ENCODE measurements at regions not wholly inside any gene's neighbourhood (a gene's known extent, or its start where the extent isn't known, plus 50 kb on each side); places are given as distances from the start of the nearest gene placed in this dataset.
"Not testable (repeated sequence)": the region's sequence is repeated elsewhere in the genome, so short reads cannot be mapped to it uniquely, and the experiment has no call there.

DNA sequence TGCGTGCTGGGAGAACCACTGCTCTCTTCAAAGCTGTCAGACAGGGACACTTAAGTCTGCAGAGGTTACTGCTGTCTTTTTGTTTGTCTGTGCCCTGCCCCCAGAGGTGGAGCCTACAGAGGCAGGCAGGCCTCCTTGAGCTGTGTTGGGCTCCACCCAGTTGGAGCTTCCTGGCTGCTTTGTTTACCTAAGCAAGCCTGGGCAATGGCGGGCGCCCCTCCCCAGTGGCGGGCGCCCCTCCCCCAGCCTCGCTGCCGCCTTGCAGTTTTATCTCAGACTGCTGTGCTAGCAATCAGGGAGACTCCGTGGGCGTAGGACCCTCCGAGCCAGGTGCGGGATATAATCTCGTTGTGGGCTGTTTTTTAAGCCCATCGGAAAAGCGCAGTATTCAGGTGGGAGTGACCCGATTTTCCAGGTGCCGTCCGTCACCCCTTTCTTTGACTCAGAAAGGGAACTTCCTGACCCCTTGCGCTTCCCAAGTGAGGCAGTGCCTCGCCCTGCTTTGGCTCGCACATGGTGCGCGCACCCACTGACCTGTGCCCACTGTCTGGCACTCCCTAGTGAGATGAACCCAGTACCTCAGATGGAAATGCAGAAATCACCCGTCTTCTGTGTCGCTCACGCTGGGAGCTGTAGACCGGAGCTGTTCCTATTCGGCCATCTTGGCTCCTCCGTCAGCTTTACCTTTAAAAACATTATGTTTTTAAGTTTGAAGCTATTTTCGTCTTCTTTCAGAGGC is 954.6 kb upstream of the COX7C start:
- H3K9me3 Mint-ChIP-seq; H3K4me3 Mint-ChIP-seq; H3K27ac Mint-ChIP-seq; H3K4me1 Mint-ChIP-seq (ENCODE audit: low read depth); H3K27me3 Mint-ChIP-seq; H3K36me3 Mint-ChIP-seq (ENCODE audit: low read depth): not testable (repeated sequence)

DNA sequence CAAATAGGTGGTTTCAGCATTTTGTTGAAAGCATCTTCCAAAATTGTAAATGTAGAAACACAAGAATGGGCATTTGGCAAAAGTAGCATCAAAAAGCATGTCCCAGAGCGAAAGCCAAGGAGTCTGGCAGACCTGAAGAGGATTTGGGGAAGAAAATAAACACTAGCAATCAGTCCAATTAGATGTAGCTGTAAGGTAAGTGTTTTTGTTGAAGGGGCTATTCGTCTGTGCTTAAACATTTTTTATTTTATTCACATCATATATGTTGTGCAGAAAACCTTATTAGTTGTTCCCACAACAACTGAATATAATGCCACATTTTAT is 954.1 kb upstream of the COX7C start:
- Mint-ChIP-seq H3K27ac (no peak overlapping the region), H3K9me3 (peaks cover 4% of the 10 kb centered on the region), H3K4me1 (ENCODE audit: low read depth) (no peaks in the 10 kb centered on the region), H3K4me3 (no peak overlapping the region), H3K27me3 (no peaks in the 10 kb centered on the region), H3K36me3 (ENCODE audit: low read depth) (no peaks in the 10 kb centered on the region)

DNA sequence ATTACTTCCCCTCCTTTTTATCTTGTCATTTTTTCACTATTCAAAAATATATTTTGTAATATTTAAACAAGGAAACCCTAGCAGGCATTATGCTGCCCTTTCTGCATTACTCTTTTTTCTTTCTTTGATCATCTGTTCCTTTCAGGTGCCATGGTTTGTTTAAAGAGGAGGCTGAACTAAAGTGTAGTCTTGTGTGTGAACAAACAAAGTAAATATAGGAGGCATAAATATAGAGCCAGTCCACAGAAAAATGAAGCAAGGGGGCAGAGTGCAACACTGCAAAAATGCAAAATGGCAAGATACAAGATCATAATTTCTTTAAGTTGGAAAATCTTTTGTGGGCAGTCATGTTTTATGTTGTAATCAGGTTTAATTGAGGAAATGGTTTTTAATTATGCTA is 947.3 kb upstream of the COX7C start:
- Mint-ChIP-seq H3K27ac (no peak overlapping the region), H3K4me1 (ENCODE audit: low read depth) (no peaks in the 10 kb centered on the region)

DNA sequence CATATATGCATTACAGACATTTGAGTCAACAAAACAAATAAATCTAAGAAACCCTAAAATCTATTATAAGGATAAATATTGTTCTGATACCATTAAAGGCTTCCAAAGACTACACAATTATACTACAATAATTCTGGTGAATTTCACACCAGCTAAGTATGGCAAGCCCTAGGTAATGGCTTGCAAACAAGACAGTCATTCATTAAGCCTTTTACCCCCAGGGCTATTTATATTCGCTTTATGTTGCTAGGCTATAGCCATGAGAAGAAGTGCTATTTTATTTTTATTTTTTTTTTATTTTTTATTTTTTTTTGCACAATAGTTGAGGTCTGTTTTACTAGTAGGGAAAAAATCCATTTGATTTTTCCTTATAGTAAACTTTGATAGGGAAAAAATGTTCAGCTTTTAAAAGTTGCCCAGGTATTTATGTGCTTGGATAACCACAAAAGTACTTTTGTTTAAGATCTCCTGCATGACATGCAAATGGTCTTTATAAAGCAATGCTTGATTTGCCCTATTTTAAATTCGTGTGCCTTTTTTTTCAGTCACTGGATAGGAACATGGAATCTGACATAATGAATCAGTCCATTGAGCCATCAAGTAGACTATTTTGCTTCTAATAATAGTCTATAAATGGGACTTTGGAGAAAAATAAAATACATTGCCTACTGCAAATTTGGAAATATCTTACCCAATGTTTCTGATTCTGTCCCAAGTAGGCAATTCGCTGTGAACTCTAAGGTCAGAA is 946.3 kb upstream of the COX7C start:
- no peak overlapping the region for H3K27ac Mint-ChIP-seq
- H3K9me3 Mint-ChIP-seq: no peaks in the 10 kb centered on the region
- no peaks in the 10 kb centered on the region for H3K36me3 Mint-ChIP-seq (ENCODE audit: low read depth)
- H3K4me1 Mint-ChIP-seq (ENCODE audit: low read depth): no peaks in the 10 kb centered on the region
- no peak overlapping the region for H3K4me3 Mint-ChIP-seq
- H3K27me3 Mint-ChIP-seq: no peaks in the 10 kb centered on the region

More for the DNA sequence above, 947.3 kb upstream of the COX7C start:
- Mint-ChIP-seq H3K9me3 (no peaks in the 10 kb centered on the region), H3K27me3 (no peaks in the 10 kb centered on the region), H3K36me3 (ENCODE audit: low read depth) (no peaks in the 10 kb centered on the region), H3K4me3 (no peak overlapping the region)

DNA sequence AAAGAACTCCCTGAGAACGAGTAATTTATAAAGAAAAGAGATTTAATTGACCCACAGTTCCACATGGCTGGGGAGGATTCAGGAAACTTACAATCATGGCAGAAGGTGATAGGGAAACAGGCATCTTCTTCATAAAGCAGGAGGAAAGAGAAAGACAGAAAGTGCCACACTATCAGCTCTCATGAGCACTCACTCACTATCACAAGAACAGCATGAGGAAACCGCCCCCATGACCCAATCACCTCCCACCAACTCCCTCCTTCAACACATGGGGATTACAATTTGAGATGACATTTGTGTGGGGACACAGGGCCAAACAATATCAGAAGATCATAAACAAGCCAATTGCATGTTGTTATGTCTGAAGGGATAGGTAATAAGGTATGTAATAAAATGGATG is 935.9 kb upstream of the COX7C start:
- H3K36me3 Mint-ChIP-seq (ENCODE audit: low read depth): no peaks in the 10 kb centered on the region
- H3K4me3 Mint-ChIP-seq: no peak overlapping the region
- H3K9me3 Mint-ChIP-seq: peaks cover 4% of the 10 kb centered on the region
- no peaks in the 10 kb centered on the region for H3K27me3 Mint-ChIP-seq
- no peak overlapping the region for H3K27ac Mint-ChIP-seq
- H3K4me1 Mint-ChIP-seq (ENCODE audit: low read depth): no peaks in the 10 kb centered on the region

DNA sequence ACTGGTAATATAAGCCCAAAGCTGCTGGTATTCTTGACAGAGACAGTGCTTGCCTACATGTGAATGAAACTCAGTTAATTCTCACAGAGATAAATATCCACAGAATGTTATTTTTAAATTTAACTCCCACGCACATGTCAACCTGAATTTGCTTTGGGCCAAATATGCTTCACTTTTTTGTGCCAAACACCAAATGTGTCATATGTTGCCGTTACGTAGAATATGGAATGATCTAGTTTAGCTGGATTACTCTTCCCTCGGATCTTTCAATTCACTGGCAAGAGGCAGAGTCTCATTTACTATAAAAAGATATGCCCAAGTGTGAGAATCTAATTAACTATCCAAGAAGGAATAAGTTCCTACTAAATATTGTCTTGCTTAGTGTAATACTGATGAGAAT is 933.4 kb upstream of the COX7C start:
- H3K36me3 Mint-ChIP-seq (ENCODE audit: low read depth): no peaks in the 10 kb centered on the region
- no peak overlapping the region for H3K27ac Mint-ChIP-seq
- H3K4me1 Mint-ChIP-seq (ENCODE audit: low read depth): no peaks in the 10 kb centered on the region
- no peaks in the 10 kb centered on the region for H3K27me3 Mint-ChIP-seq
- H3K4me3 Mint-ChIP-seq: no peak overlapping the region
- peaks cover 4% of the 10 kb centered on the region for H3K9me3 Mint-ChIP-seq

DNA sequence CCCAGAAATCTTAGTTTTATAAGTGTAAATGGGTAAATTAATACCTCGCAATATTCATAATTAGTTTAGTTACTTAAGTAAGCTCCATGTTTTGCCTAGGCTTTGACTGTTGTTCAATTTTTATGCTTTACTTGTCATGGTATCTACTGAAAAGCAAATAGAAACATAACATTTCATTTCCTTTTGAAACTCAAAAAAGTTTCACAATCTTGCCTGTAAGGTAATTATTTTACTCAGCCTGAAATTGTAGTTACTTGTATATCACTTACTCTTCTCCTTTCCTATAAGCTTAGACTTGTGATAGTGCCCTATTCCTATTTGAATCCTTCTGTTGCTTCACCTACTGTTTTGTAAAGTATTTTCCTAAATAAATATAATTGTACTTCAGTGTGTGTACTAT is 914.4 kb upstream of the COX7C start:
- H3K4me3 Mint-ChIP-seq: no peak overlapping the region
- H3K9me3 Mint-ChIP-seq: peaks cover 4% of the 10 kb centered on the region
- no peaks in the 10 kb centered on the region for H3K4me1 Mint-ChIP-seq (ENCODE audit: low read depth)
- no peaks in the 10 kb centered on the region for H3K27me3 Mint-ChIP-seq
- no peaks in the 10 kb centered on the region for H3K36me3 Mint-ChIP-seq (ENCODE audit: low read depth)
- no peak overlapping the region for H3K27ac Mint-ChIP-seq

DNA sequence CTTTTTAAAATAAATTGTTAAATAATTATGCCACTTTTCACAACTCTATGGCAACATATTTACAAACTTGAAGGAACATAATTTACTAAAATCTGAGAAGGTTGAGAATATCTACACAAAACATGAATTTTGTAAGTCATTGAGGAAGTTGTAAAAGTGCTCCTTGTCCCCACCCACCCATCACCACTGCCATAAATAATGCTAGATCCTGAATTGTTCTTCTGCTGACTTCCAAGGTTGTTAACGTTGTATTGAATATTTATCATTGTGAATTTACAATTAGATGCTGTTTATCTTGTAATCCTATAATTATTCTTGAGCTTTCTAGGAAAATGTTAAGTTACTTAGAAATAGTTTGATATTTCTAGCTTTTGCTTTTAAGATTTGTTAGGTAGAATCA is 908.0 kb upstream of the COX7C start:
- Mint-ChIP-seq H3K36me3 (ENCODE audit: low read depth) (no peaks in the 10 kb centered on the region), H3K27ac (no peak overlapping the region), H3K9me3 (no peaks in the 10 kb centered on the region), H3K27me3 (no peaks in the 10 kb centered on the region), H3K4me1 (ENCODE audit: low read depth) (no peaks in the 10 kb centered on the region), H3K4me3 (no peak overlapping the region)

DNA sequence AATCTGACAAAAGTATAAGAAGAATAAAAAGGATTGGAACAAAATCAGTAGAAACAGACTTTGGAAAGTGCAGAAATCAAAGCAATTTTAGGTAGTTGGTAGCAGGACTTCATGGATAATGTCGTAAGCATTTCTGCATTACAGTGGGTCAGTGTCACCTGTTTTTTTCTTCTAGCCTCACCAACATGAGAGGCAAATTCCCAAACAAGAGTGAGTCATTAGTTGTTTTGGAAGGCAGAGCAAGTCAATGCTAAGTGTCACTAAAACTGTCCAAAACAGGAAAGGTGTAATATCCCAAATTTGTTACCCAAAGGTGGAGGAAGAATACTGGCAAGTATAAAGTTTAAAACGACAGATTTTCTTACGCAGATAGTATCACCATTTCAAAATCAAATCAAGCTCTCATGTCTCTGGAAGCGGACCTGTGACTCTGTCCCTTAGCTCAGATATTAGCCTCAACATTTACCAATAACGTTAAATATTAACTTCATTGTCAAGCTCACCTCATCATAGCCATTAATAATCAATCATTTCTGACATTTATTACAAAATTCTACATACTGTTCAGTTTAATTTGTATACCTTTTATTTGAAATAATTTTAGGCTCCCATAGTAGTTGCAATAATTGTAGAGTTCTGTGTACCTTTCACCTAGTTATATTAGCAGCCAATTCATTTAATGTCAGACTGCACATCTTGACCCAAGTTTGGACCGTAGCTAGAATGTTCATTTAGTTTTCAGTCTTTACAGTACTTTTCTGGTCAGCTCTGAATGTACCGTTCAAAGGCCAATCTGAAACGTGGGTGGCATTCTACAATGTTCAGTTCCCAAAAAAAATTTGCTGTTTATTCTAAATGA is 901.2 kb upstream of the COX7C start:
- H3K4me1 Mint-ChIP-seq (ENCODE audit: low read depth): no peaks in the 10 kb centered on the region
- no peaks in the 10 kb centered on the region for H3K36me3 Mint-ChIP-seq (ENCODE audit: low read depth)
- H3K27ac Mint-ChIP-seq: no peak overlapping the region
- H3K9me3 Mint-ChIP-seq: no peaks in the 10 kb centered on the region
- H3K4me3 Mint-ChIP-seq: no peak overlapping the region
- H3K27me3 Mint-ChIP-seq: no peaks in the 10 kb centered on the region

DNA sequence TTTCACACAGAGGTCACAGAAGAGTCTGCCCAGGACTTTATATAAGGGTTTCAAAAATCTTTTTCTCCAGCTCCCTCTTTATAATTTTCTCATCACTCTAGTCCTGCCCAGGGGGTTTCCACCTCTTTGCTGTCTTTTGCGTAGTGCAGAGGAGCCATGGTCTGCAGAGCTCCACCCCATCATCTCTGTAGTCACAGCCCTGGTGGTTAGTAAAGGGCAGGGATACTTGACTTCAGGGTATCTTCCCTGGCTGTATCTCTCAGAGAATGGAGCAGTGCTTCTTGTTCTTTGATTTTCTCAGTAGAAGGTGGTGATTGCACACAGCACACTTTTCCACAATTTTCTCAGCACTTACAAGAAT is 900.6 kb upstream of the COX7C start:
- H3K27me3 Mint-ChIP-seq: no peaks in the 10 kb centered on the region
- no peak overlapping the region for H3K27ac Mint-ChIP-seq
- H3K36me3 Mint-ChIP-seq (ENCODE audit: low read depth): no peaks in the 10 kb centered on the region
- H3K4me1 Mint-ChIP-seq (ENCODE audit: low read depth): no peaks in the 10 kb centered on the region
- no peak overlapping the region for H3K4me3 Mint-ChIP-seq
- no peaks in the 10 kb centered on the region for H3K9me3 Mint-ChIP-seq

DNA sequence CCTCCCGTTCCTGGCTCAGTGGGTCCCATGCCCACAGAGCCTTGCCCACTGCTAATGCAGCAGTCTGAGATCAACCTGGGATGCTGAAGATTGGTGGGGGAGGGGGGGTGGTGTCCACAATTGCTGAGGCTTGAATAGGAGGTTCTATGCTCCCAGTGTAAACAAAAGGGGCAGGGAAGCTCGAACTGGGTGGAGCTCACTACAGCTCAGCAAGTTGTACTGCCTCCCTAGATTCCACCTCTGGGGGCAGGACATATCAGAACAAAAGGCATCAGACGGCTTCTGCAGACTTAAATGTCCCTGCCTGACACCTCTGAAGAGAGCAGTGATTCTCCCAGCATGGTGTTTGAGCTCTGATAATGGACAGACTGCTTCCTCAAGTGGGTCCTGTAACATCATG is 885.6 kb upstream of the COX7C start:
- no peaks in the 10 kb centered on the region for H3K27me3 Mint-ChIP-seq
- no peak overlapping the region for H3K27ac Mint-ChIP-seq
- no peak overlapping the region for H3K4me3 Mint-ChIP-seq
- no peaks in the 10 kb centered on the region for H3K36me3 Mint-ChIP-seq (ENCODE audit: low read depth)
- H3K9me3 Mint-ChIP-seq: no peaks in the 10 kb centered on the region
- no peaks in the 10 kb centered on the region for H3K4me1 Mint-ChIP-seq (ENCODE audit: low read depth)

DNA sequence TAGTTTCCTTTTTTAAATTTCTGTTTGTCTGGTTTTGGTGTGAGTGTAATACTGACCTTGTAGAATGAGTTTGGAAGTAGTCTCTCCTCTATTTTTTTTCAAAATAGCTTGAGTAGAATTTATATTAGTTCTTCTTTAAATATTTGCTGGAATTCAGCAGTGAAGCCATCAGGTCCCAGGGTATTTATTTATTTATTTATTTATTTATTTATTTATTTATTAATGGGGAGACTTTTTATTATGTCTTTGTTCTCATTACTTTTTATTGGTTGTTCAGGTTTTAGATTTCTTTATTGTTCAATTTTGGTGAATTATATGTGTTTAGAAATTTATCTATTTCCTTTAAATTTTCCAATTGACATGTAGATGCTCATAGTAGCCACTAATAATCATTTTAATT is 875.8 kb upstream of the COX7C start:
- Mint-ChIP-seq H3K9me3 (peaks cover 9% of the 10 kb centered on the region), H3K27me3 (no peaks in the 10 kb centered on the region), H3K4me3 (no peak overlapping the region), H3K27ac (no peak overlapping the region), H3K36me3 (ENCODE audit: low read depth) (no peaks in the 10 kb centered on the region), H3K4me1 (ENCODE audit: low read depth) (no peaks in the 10 kb centered on the region)

DNA sequence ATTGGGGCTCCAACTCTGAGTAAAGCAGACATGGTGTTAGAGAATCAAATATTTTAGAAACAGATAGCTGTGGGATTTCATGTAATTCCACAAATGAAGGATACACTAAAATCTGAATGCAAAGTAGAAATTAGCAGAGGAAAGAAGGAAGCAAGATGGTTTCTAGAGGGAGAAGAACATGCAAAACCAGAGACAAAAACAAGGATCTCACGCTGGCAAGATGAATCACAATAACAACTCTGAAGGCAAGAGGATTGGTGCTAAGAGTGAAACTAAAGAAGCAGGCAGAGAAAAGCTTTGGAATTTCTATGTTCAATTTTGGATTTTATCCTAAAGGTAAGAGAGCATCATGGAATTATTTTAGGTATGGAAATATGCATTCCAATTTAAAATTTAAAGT is 857.2 kb upstream of the COX7C start:
- H3K9me3 Mint-ChIP-seq: peaks cover 15% of the 10 kb centered on the region
- no peak overlapping the region for H3K4me3 Mint-ChIP-seq
- H3K4me1 Mint-ChIP-seq (ENCODE audit: low read depth): no peaks in the 10 kb centered on the region
- no peaks in the 10 kb centered on the region for H3K27me3 Mint-ChIP-seq
- H3K36me3 Mint-ChIP-seq (ENCODE audit: low read depth): no peaks in the 10 kb centered on the region
- no peak overlapping the region for H3K27ac Mint-ChIP-seq

DNA sequence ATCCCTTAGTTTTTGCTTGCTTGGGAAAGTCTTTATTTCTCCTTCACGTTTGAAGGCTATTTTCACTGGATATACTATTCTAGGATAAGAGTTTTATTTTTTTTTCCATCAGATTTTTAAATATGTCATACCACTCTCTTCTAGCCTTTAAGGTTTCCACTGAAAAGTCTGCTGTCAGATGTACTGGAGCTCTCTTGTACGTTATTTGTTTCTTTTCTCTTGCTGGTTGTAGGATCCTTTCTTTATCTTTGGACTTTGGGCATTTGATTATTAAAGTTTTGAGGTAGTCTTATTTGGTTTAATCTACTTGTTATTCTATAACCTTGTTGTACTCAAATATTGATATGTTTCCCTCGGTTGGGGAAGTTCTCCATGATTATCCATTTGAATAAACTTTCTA is 848.4 kb upstream of the COX7C start:
- H3K36me3 Mint-ChIP-seq (ENCODE audit: low read depth): no peaks in the 10 kb centered on the region
- H3K27me3 Mint-ChIP-seq: no peaks in the 10 kb centered on the region
- H3K27ac Mint-ChIP-seq: no peak overlapping the region
- no peak overlapping the region for H3K4me3 Mint-ChIP-seq
- H3K4me1 Mint-ChIP-seq (ENCODE audit: low read depth): no peaks in the 10 kb centered on the region
- H3K9me3 Mint-ChIP-seq: peaks cover 36% of the 10 kb centered on the region

DNA sequence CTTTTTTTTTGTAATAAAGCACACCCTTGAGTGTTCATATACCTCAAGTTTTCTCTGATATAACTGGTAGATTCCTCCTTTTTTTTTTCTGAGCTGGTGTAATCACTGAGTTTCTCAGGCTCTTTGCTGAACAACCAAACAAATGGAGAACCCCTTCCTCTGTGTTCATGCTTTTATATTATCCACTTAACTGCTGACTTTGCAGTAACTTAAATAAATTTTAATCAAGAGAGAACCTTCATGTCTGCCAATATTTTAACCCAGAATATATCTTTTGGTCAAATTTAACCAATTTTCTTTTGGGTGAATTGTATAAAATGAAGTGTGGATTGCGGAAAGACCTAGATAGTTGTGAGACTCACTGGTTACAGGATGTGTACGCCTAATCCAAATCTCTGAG is 833.0 kb upstream of the COX7C start:
- H3K27ac Mint-ChIP-seq: no peak overlapping the region
- H3K9me3 Mint-ChIP-seq: no peaks in the 10 kb centered on the region
- H3K27me3 Mint-ChIP-seq: no peaks in the 10 kb centered on the region
- no peak overlapping the region for H3K4me3 Mint-ChIP-seq
- no peaks in the 10 kb centered on the region for H3K36me3 Mint-ChIP-seq (ENCODE audit: low read depth)
- H3K4me1 Mint-ChIP-seq (ENCODE audit: low read depth): no peaks in the 10 kb centered on the region

Measured in stimulated activated naive CD8-positive, alpha-beta T cell treated with anti-CD3 and anti-CD28 coated beads, Interleukin-15, Interleukin-2, amounts not matched to agents 100 ng/mL and 50 ng/mL, for 24 hours (primary cell).